ENCODE measurements at regions not wholly inside any gene's neighbourhood (a gene's known extent, or its start where the extent isn't known, plus 50 kb on each side); places are given as distances from the start of the nearest gene placed in this dataset.
"Not testable (repeated sequence)": the region's sequence is repeated elsewhere in the genome, so short reads cannot be mapped to it uniquely, and the experiment has no call there.

GRCh38 chr3:191148131-191148530, 50.9 kb upstream of the OSTN start:
- no peak for DNase-seq

GRCh38 chr3:191143224-191143623, 55.8 kb upstream of the OSTN start:
- DNase-seq: no peak

- no peak for DNase-seq
These were observed 57.3 kb upstream of the OSTN start for GRCh38 chr3:191141728-191142127.

- DNase-seq: no peak
These were observed 59.3 kb upstream of the OSTN start for GRCh38 chr3:191139736-191140135.

- DNase-seq: no peak
These were observed 60.1 kb upstream of the OSTN start for GRCh38 chr3:191138937-191139336.

GRCh38 chr3:191137708-191138107, 61.3 kb upstream of the OSTN start:
- no peak for DNase-seq

GRCh38 chr3:191136347-191136746, 62.7 kb upstream of the OSTN start:
- no peak for DNase-seq

GRCh38 chr3:191135175-191135574, 63.9 kb upstream of the OSTN start:
- DNase-seq: no peak

GRCh38 chr3:191133359-191133758, 65.7 kb upstream of the OSTN start:
- no peak for DNase-seq

- no peak for DNase-seq
These were observed 67.7 kb upstream of the OSTN start for GRCh38 chr3:191131305-191131704.

- not testable (repeated sequence) for DNase-seq
These were observed 74.2 kb upstream of the OSTN start for GRCh38 chr3:191124891-191125290.

GRCh38 chr3:191123946-191124345, 75.1 kb upstream of the OSTN start:
- no peak for DNase-seq

GRCh38 chr3:191123231-191123630, 75.8 kb upstream of the OSTN start:
- no peak for DNase-seq

- DNase-seq: no peak
These were observed 78.4 kb upstream of the OSTN start for GRCh38 chr3:191120447-191121298.

- DNase-seq: no peak
These were observed 79.4 kb upstream of the OSTN start for GRCh38 chr3:191119415-191120295.

- DNase-seq: no peak
These were observed 87.3 kb upstream of the OSTN start for GRCh38 chr3:191111722-191112121.

- DNase-seq: no peak
These were observed 93.6 kb upstream of the OSTN start for GRCh38 chr3:191105418-191105817.

GRCh38 chr3:191100516-191100915, 98.5 kb upstream of the OSTN start:
- no peak for DNase-seq

GRCh38 chr3:191094057-191094845, 104.8 kb upstream of the OSTN start:
- no peak for DNase-seq

GRCh38 chr3:191087391-191087790, 111.7 kb upstream of the OSTN start:
- DNase-seq: no peak

GRCh38 chr3:191085091-191085490, 114.0 kb upstream of the OSTN start:
- no peak for DNase-seq

- not testable (repeated sequence) for DNase-seq
These were observed 120.1 kb upstream of the OSTN start for GRCh38 chr3:191078913-191079312.

GRCh38 chr3:191076903-191077552, 122.0 kb upstream of the OSTN start:
- DNase-seq: no peak
